Common myeloid progenitor, CD34-positive (primary cell): ENCODE measurements at regions not wholly inside any gene's neighbourhood (a gene's known extent, or its start where the extent isn't known, plus 50 kb on each side); places are given as distances from the start of the nearest gene placed in this dataset.

Source experiments
- CTCF ChIA-PET: fragments of 350-600 bp; sonication (Branson Sonifier 250); formaldehyde crosslinking; loops from one replicate; lab custom pipeline; 2021; ENCODE audit warnings: antibody characterized with exemption; lab: Charles Lee
- POLR2A ChIA-PET: fragments of 350-600 bp; sonication (Branson Sonifier 250); formaldehyde crosslinking; loops from one replicate; lab custom pipeline; 2021; ENCODE audit warnings: antibody characterized with exemption; lab: Charles Lee
- DNase-seq, 3 donors: peaks; one replicate each; pipeline versions ENCODE4 v3.0.0 to v3.0.0-alpha.2; 2013
- H3K27ac ChIP-seq, 2 experiments: 1 replicate in 1 of 2; 2 replicates in 1 of 2; pipeline ENCODE4 v1.7.0; 2013; ENCODE audit warnings: inconsistent platforms in 2 of 2, low read length in 2 of 2, mild to moderate bottlenecking in 2 of 2, low read depth in 1 of 2, moderate library complexity in 1 of 2; ENCODE audit not compliant: severe bottlenecking in 2 of 2, insufficient read depth in 1 of 2, poor library complexity in 1 of 2
- H3K27me3 ChIP-seq, 5 experiments: replicated peaks in 2 of 5; 1 replicate in 3 of 5; 2 replicates in 2 of 5; pipeline versions ENCODE4 v1.6.1 to v1.7.0; 2013; ENCODE audit warnings: low read length in 4 of 5, mild to moderate bottlenecking in 2 of 5, moderate library complexity in 2 of 5, inconsistent platforms in 1 of 5; ENCODE audit not compliant: insufficient read depth in 5 of 5, control insufficient read depth in 4 of 5
- H3K36me3 ChIP-seq, 4 experiments: 1 replicate in 2 of 4; 2 replicates in 2 of 4; pipeline versions ENCODE4 v1.6.1 to v1.7.0; 2013; ENCODE audit warnings: low read length in 3 of 4, control low read depth in 1 of 4, mild to moderate bottlenecking in 1 of 4; ENCODE audit not compliant: control insufficient read depth in 4 of 4, insufficient read depth in 4 of 4
- H3K4me1 ChIP-seq, 4 experiments: 1 replicate in 3 of 4; 2 replicates in 1 of 4; pipeline versions ENCODE4 v1.6.1 to v1.7.1; 2013; ENCODE audit warnings: low read length in 3 of 4, mild to moderate bottlenecking in 3 of 4, control low read depth in 1 of 4, inconsistent platforms in 1 of 4, moderate library complexity in 1 of 4; ENCODE audit not compliant: control insufficient read depth in 4 of 4, insufficient read depth in 4 of 4; ENCODE audit errors: control extremely low read depth in 1 of 4
- H3K4me3 ChIP-seq, 7 experiments: 1 replicate in 4 of 7; 2 replicates in 3 of 7; pipeline versions ENCODE4 v1.5.1 to v1.7.0; 2013; ENCODE audit warnings: mild to moderate bottlenecking in 7 of 7, low read length in 6 of 7, moderate library complexity in 6 of 7, inconsistent platforms in 2 of 7, low read depth in 2 of 7, control low read depth in 1 of 7; ENCODE audit not compliant: insufficient read depth in 4 of 7, control insufficient read depth in 1 of 7; ENCODE audit errors: extremely low read depth in 1 of 7
- H3K9me3 ChIP-seq, 5 experiments: 1 replicate in 4 of 5; 2 replicates in 1 of 5; pipeline versions ENCODE4 v1.6.1 to v1.7.1; 2013; ENCODE audit warnings: low read length in 4 of 5, mild to moderate bottlenecking in 2 of 5, inconsistent platforms in 1 of 5, low read depth in 1 of 5, moderate library complexity in 1 of 5; ENCODE audit not compliant: control insufficient read depth in 4 of 5, insufficient read depth in 2 of 5; ENCODE audit errors: control extremely low read depth in 1 of 5
- WGBS: methylation state at CpG from one replicate; pipeline ENCODE4 v1.1.5; 2013; ENCODE audit not compliant: insufficient coverage; 5-methylcytosine and 5-hydroxymethylcytosine counted together

GRCh38 chr22:19614536-19614863, 90.3 kb upstream of the CLDN5 start:
- ChIA-PET CTCF (interaction anchor here (0.6 kb wide), 1 partner anchor 13 kb away, joined by 3 read pairs; no protein-coding TSS in a partner anchor), POLR2A (no interaction called here)
- H3K27ac ChIP-seq: no peak overlapping the region
- no peaks in the 10 kb centered on the region for H3K36me3 ChIP-seq
- H3K4me3 ChIP-seq: no peak overlapping the region
- H3K4me1 ChIP-seq: peaks cover 2 to 45% (median 33%) of the 10 kb centered on the region in 4 experiments
- 93% methylated on average over 2 of the region's 2 CpGs for WGBS
- no peak for DNase-seq
- no peaks in the 10 kb centered on the region for H3K27me3 ChIP-seq
- no peaks in the 10 kb centered on the region for H3K9me3 ChIP-seq

DNA sequence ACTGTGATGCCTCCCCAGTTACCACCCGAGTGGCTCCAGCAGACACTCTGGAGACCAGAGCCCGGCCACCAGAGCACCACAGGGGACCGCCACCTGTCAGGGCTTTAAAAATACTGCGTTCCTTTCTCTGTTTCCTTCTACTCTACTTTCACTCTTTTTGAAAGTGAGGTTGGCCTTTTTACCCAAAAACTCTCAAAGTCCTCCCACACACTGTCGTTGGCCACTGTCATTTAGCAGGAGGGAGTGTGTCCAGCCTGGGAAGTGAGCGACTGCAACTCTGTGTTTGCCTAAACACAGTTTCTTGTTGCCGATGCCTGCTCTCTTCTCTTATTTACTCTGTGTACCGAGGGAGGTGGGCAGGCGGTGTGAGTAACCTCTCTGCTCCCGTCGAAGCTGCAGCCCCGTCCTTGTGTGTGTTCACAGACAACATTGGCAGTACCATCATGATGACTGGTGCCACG, 90.8 kb upstream of the CLDN5 start:
- no peaks in the 10 kb centered on the region for H3K9me3 ChIP-seq
- no peak overlapping the region for H3K4me3 ChIP-seq
- 94% methylated on average over 12 of the region's 13 CpGs for WGBS
- peaks cover 2 to 48% (median 34%) of the 10 kb centered on the region in 4 experiments for H3K4me1 ChIP-seq
- H3K27me3 ChIP-seq: no peaks in the 10 kb centered on the region
- no peak for DNase-seq
- no peak overlapping the region for H3K27ac ChIP-seq
- CTCF ChIA-PET: interaction anchor here (0.6 kb wide), 1 partner anchor 14 kb away, joined by 3 read pairs; no protein-coding TSS in a partner anchor
- H3K36me3 ChIP-seq: no peaks in the 10 kb centered on the region
- POLR2A ChIA-PET: no interaction called here

DNA sequence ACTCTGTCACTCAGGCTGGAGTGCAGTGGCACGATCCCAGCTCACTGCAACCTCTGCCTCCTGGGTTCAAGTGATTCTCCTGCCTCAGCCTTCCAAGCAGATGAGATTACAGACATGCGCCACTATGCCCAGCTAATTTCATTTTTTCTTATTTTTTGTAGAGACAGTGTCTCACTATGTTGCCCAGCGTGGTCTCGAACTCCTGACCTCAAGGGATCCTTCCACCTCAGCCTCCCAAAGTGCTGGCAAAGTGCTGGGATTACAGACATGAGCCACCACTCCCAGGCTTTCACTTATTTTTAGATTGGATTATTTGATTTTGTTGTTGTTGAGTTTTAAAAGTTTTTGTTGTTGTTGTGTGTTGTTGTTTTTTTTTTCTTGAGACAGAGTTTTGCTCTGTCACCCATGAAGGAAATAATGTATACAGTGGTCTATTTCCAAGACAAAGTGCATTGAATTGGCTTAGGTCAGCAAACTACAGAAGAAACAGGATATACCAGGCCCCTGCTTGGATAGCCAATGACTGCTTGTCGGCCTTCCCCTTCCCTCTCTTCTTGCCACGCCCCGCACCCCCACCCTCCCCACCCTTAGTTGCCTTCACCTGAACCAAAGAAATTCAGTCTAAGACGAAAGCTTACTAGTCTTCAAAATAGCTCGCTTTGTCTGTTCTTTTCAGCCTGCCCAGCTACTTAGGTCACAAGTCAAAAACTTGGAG, 91.8 kb upstream of the CLDN5 start:
- ChIA-PET CTCF (no interaction called here), POLR2A (no interaction called here)
- Histone ChIP-seq H3K36me3 (no peaks in the 10 kb centered on the region), H3K27ac (no peak overlapping the region), H3K9me3 (no peaks in the 10 kb centered on the region), H3K27me3 (no peaks in the 10 kb centered on the region), H3K4me3 (no peak overlapping the region), H3K4me1 (peaks cover 2 to 45% (median 27%) of the 10 kb centered on the region in 4 experiments)
- 98% methylated on average over 6 of the region's 9 CpGs for WGBS
- no peak for DNase-seq

GRCh38 chr22:19619144-19620009, 94.9 kb upstream of the SEPTIN5 start:
- DNase-seq: peak in 2 of 3 donors; percentile 65 to 70
- Histone ChIP-seq H3K27ac (no peak overlapping the region), H3K4me1 (peaks cover 0 to 33% (median 12%) of the 10 kb centered on the region in 4 experiments), H3K36me3 (no peaks in the 10 kb centered on the region), H3K9me3 (no peaks in the 10 kb centered on the region), H3K4me3 (peak overlapping the region in 1 of 7 experiments; percentile 6), H3K27me3 (no peaks in the 10 kb centered on the region)
- ChIA-PET CTCF (interaction anchor here (1.1 to 1.2 kb wide), 2 partner anchors 10 to 111 kb away, joined by 4 to 6 read pairs; no protein-coding TSS in a partner anchor), POLR2A (no interaction called here)
- 54% methylated on average over 3 of the region's 8 CpGs for WGBS

GRCh38 chr22:19620742-19621371, 93.4 kb upstream of the SEPTIN5 start:
- Histone ChIP-seq H3K27ac (no peak overlapping the region), H3K4me3 (no peak overlapping the region), H3K9me3 (no peaks in the 10 kb centered on the region), H3K4me1 (peaks cover 0 to 19% (median 7%) of the 10 kb centered on the region in 4 experiments), H3K27me3 (no peaks in the 10 kb centered on the region), H3K36me3 (no peaks in the 10 kb centered on the region)
- 59% methylated on average over 18 of the region's 21 CpGs for WGBS
- no peak for DNase-seq
- CTCF ChIA-PET: interaction anchor here (1.4 kb wide), 1 partner anchor 125 kb away, joined by 4 read pairs; no protein-coding TSS in a partner anchor
- POLR2A ChIA-PET: interaction anchor here (0.6 kb wide), 1 partner anchor 419 kb away, joined by 3 read pairs; no protein-coding TSS in a partner anchor

- 92% methylated on average over 15 of the region's 18 CpGs for WGBS
- ChIA-PET CTCF (interaction anchor here (1.4 kb wide), 1 partner anchor 126 kb away, joined by 4 read pairs; no protein-coding TSS in a partner anchor), POLR2A (interaction anchor here (0.6 kb wide), 1 partner anchor 418 kb away, joined by 3 read pairs; no protein-coding TSS in a partner anchor)
- Histone ChIP-seq H3K27me3 (no peaks in the 10 kb centered on the region), H3K36me3 (no peaks in the 10 kb centered on the region), H3K9me3 (no peaks in the 10 kb centered on the region), H3K4me3 (no peak overlapping the region), H3K27ac (no peak overlapping the region), H3K4me1 (peaks cover 0 to 18% (median 7%) of the 10 kb centered on the region in 4 experiments)
- no peak for DNase-seq
These were observed 92.8 kb upstream of the SEPTIN5 start for GRCh38 chr22:19621373-19622060.
